ENCODE measurements at regions not wholly inside any gene's neighbourhood (a gene's known extent, or its start where the extent isn't known, plus 50 kb on each side); places are given as distances from the start of the nearest gene placed in this dataset.

DNA sequence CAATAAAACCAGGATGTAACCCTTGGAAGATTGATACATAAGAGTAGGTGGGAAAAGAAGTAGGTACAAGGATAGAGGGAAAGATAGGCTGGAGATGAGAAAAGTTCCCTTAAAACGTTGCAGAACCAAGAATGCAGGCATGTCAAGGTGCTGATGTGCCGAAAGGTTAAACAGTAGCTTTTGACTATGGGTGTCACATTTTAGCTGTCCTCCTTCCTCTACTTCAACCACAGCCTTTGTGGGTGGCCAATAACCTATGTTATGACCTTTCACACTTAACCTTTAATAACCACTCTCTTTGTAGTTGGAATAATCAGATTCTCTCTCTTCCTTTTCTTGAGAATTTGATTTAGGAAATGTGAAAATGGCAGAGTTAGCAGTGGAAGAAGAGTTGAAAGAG lies 184.5 kb upstream of the GAP43 start:
- Histone ChIP-seq H3K14ac (replicated peaks; ENCODE audit: low read depth, low read length) (no peak overlapping the region), H2BK5ac (ENCODE audit: low read depth, low read length, poor library complexity, severe bottlenecking) (no peak overlapping the region), H4K8ac (ENCODE audit: low read depth in 2 of 2, low read length in 2 of 2) (no peak overlapping the region), H3K9ac (ENCODE audit: low read depth, low read length) (no peak overlapping the region), H4K20me1 (ENCODE audit: insufficient read depth, low read length) (no peaks in the 10 kb centered on the region), H3K4me2 (ENCODE audit: low read depth, low read length) (no peak overlapping the region), H4K5ac (ENCODE audit: low read depth, low read length) (no peak overlapping the region), H3K56ac (ENCODE audit: extremely low read depth, insufficient read depth, low read length) (no peak overlapping the region), H2AK9ac (replicated peaks; ENCODE audit: low read depth, low read length, poor library complexity) (no peak overlapping the region), H3K27ac (ENCODE audit: insufficient read depth, low read length) (no peak overlapping the region), H2BK15ac (ENCODE audit: low read depth, low read length) (no peak overlapping the region), H4K91ac (ENCODE audit: insufficient read depth, low read depth, low read length) (no peak overlapping the region), H3K4me3 (ENCODE audit: insufficient read depth, low read depth, low read length) (no peak overlapping the region), H3K79me1 (ENCODE audit: low read depth in 1 of 2, low read length in 2 of 2) (no peaks in the 10 kb centered on the region), H2AK5ac (ENCODE audit: low read depth, low read length) (no peak overlapping the region), H3K9me1 (ENCODE audit: insufficient read depth, low read length) (0 out of 2 replicates have a peak, but pooled peaks cover 4% of the 10 kb centered on the region), H3K18ac (ENCODE audit: low read depth, low read length) (no peak overlapping the region), H2AFZ (replicated peaks; ENCODE audit: low read length, poor library complexity) (no peak overlapping the region), H3K36me3 (ENCODE audit: control insufficient read depth, insufficient read depth, low read length) (no peaks in the 10 kb centered on the region), H3K9me3 (ENCODE audit: control insufficient read depth, insufficient read depth, low read length) (no peaks in the 10 kb centered on the region), H3K23ac (ENCODE audit: low read depth, low read length) (no peak overlapping the region), H2BK20ac (ENCODE audit: low read depth, low read length) (no peak overlapping the region), H3K27me3 (ENCODE audit: control insufficient read depth, insufficient read depth, low read length) (no peaks in the 10 kb centered on the region), H3K4ac (ENCODE audit: low read depth, low read length) (no peak overlapping the region), H2BK120ac (ENCODE audit: low read depth, low read length) (no peak overlapping the region), H3K4me1 (ENCODE audit: control insufficient read depth, insufficient read depth, low read length) (peaks cover 3% of the 10 kb centered on the region; the same call in 1 of the 2 replicates)
- intact Hi-C loops (cut with micrococcal nuclease) (loop anchor here (10.0 kb wide), 2 partner anchors 256 to 346 kb away; no protein-coding TSS in a partner anchor), in situ Hi-C loops (cut with MboI; ENCODE audit: low sequenced_read_pairs) (no loop called here), dilution Hi-C loops (cut with HindIII; ENCODE audit: low sequenced_read_pairs, unreplicated experiment) (no loop called here)
- CTCF ChIA-PET: interaction anchor here (2.2 kb wide), 1 partner anchor 221 kb away, joined by 5 read pairs; no protein-coding TSS in a partner anchor
- no TSS peak for BruUV-seq (replicated peaks)
- no peak for ATAC-seq (ENCODE audit: low read depth)
- DNase-seq: no peak
- WGBS, 2 experiments (ENCODE audit: extremely low coverage in 2 of 2, insufficient read length in 1 of 2): no CpG with 5 or more reads among the region's 2 CpGs
- POLR2A ChIA-PET (ENCODE audit: unreplicated experiment): no interaction called here
- no peak for TF ChIP-seq CHD1 (IDR thresholded peaks at IDR 0.05; ENCODE audit: low read depth, low read length)
- TF ChIP-seq, protein P1, sequence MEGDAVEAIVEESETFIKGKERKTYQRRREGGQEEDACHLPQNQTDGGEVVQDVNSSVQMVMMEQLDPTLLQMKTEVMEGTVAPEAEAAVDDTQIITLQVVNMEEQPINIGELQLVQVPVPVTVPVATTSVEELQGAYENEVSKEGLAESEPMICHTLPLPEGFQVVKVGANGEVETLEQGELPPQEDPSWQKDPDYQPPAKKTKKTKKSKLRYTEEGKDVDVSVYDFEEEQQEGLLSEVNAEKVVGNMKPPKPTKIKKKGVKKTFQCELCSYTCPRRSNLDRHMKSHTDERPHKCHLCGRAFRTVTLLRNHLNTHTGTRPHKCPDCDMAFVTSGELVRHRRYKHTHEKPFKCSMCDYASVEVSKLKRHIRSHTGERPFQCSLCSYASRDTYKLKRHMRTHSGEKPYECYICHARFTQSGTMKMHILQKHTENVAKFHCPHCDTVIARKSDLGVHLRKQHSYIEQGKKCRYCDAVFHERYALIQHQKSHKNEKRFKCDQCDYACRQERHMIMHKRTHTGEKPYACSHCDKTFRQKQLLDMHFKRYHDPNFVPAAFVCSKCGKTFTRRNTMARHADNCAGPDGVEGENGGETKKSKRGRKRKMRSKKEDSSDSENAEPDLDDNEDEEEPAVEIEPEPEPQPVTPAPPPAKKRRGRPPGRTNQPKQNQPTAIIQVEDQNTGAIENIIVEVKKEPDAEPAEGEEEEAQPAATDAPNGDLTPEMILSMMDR (conservative IDR thresholded peaks at IDR 0.05; ENCODE audit: low read depth, low read length): no peak
- no peak for TF ChIP-seq FOS (IDR thresholded peaks at IDR 0.05; ENCODE audit: low read depth, low read length)
- TF ChIP-seq, protein P2, sequence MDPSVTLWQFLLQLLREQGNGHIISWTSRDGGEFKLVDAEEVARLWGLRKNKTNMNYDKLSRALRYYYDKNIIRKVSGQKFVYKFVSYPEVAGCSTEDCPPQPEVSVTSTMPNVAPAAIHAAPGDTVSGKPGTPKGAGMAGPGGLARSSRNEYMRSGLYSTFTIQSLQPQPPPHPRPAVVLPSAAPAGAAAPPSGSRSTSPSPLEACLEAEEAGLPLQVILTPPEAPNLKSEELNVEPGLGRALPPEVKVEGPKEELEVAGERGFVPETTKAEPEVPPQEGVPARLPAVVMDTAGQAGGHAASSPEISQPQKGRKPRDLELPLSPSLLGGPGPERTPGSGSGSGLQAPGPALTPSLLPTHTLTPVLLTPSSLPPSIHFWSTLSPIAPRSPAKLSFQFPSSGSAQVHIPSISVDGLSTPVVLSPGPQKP (IDR thresholded peaks at IDR 0.05; ENCODE audit: borderline replicate concordance, low read depth, low read length): no peak
- TF ChIP-seq NFE2L2 (IDR thresholded peaks at IDR 0.05; ENCODE audit: low read depth, low read length): no peak
- no peak for TF ChIP-seq POLR2A (IDR thresholded peaks at IDR 0.05; ENCODE audit: low read depth, low read length)
- TF ChIP-seq MXI1 (IDR thresholded peaks at IDR 0.05; ENCODE audit: borderline replicate concordance, low read depth, low read length): no peak
- no peak for TF ChIP-seq RAD21 (IDR thresholded peaks at IDR 0.05; ENCODE audit: low read length)
- no peak for TF ChIP-seq RFX5 (IDR thresholded peaks at IDR 0.05; ENCODE audit: low read depth, low read length)
